NCI-H1105 treated with DMSO at 0.1 percent for 48 hours (cell line): ENCODE measurements at regions not wholly inside any gene's neighbourhood (a gene's known extent, or its start where the extent isn't known, plus 50 kb on each side); places are given as distances from the start of the nearest gene placed in this dataset.
"Not testable (repeated sequence)": the region's sequence is repeated elsewhere in the genome, so short reads cannot be mapped to it uniquely, and the experiment has no call there.

Source experiments
- DNase-seq: peaks from one replicate; lab custom pipeline; 2025; lab: John Stamatoyannopoulos, UW

DNA sequence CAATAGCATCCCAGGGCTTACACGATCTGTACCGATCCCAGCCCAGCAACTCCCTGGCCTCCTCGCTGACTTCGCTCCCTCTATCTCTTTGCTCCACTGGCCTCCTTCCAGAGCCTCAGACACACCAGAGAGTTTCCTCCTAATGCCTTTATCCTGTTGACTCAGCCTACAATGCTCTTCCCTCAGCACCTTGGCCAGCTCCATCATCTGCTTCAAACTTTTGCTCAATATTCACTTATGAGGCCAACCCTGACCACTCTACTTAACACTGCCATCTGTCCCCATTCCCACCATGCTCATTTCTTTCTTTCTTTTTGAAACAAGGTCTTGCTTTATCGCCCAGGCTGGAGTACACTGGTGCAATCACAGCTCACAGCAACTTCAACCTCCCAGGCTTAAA is 180.9 kb downstream of the CEP170 start:
- not testable (repeated sequence) for DNase-seq

DNA sequence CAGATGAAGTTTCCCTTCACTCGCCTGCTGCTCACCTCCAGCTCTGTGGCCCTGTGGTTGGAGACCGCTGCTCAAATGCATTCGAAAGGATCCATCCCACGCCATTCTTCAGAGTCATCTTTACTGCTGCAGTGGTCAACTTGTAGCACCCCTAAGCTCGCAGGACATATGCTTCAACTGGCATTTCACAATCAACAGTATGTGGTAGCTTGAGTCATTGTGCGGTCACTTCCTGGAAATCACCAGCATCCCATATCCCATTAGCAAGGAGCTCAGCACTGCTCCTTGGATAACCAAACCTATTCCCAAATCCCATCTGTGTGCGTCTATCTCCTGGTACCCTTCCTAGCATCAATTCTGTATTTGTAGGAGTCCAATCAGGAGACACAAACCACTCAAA is 188.0 kb downstream of the CEP170 start:
- DNase-seq, result not testable (repeated sequence)

DNA sequence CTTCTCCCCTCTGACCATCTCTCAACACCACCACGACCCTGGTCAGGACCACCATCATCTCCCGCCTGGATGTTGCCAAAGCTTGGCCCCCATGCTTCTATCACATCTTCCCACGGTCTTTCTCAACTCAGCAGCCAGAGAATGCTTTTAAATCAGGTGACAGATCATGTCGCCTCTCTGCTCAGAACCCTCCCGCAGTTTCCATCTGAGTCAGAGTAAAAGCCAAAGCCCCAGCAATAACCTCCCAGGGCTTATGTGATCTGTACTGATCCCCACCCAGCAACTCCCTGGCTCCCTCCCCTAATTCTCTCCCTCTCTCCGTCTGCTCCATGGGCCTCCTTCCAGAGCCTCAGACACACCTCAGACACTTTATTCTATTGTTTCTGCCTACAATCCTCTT is 193.1 kb downstream of the CEP170 start:
- DNase-seq, result not testable (repeated sequence)

DNA sequence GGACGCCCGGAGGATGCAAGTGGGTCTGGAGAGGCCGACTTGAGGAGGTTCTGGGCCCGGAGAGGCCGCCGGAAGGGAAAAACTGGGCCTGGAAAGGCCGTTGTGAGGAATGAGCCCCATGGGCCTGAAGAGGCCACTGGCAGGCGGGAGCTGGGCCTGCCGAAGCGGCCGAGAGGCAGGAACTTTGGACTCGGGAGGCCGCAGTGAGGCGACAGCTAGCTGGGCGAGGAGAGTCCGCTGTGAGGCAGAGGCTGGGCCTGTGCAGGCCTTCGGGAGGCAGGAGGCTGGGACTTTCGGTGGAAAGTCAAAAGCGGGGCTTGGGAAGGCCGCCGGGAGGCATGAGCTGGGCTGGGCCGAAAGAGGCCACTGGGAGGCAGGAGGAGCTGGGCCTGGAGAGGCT is 199.6 kb downstream of the CEP170 start:
- not testable (repeated sequence) for DNase-seq

DNA sequence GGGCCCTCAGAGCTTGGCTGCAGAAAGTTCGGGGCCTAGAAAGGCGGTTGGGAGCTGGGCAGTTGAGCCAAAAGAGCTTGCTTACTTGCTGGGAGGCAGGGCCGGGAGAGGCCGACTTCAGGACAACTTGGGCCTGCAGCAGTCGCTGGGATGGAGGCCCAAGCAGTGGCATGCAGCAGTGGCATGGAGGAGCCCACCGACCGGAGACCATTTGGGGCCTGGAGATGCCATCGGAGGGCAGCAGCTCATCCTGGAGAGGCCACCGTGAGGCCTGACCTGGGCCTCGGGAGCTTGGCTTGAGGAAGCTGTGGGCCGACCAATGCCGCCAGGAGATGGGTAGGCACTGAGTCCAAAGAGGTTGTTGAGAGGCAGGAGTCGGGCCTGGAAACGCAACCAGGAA is 200.0 kb downstream of the CEP170 start:
- not testable (repeated sequence) for DNase-seq

DNA sequence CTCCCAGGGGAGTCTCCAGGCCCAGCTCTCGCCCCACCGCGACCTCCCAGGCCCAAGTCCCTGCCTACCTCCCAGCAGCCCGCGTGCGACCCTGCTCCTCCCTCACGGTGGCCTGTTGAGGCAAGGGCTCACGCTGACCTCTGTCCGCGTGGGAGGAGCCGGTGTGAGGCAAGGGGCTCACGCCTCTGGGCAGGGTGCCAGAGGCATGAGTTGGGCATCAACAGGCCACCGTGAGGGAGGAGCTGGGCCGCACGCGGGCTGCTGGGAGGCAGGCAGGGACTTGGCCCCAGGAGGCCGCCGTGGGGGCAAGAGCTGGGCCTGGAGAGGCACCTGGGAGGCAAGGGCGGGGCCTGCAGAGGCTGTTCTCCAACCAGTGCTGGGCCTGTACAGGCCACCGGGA is 200.4 kb downstream of the CEP170 start:
- DNase-seq, result not testable (repeated sequence)

DNA sequence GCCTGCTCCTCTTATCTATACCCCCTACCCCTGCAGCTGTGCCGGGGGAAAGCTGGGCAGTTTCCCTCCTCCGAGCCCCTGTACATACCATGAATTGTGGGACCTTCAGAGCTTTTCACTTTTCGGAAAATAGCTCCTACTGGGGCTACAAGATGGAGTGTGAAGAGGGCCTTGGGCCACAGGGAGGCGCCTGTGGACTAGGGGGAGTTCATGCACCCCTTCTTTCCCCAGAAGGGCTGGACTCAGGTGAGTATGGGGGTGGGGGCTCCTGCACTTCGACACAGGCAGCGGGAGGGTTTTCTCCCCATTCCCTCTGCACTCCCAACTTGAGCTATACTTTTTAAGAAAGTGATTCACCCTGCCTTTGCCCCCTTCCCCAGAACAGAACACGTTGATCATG is 202.0 kb downstream of the CEP170 start:
- DNase-seq, result not testable (repeated sequence)

DNA sequence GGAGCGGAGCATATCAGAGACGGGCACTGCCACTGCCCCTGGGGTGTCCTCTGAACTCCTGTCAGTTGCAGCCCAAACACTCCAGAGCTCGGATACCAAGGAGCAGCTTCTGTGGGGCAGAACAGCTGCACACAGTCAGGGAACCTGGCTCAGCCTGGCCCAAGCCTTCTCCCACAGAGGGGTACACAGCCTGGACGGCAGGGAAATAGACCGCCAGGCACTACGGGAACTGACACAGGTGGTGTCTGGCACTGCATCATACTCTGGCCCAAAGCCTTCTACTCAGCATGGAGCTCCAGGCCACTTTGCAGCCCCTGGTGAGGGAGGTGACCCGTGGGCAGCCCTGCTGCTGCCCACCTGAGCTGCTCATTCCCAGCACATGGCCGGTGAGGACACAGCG is 204.5 kb downstream of the CEP170 start:
- not testable (repeated sequence) for DNase-seq

DNA sequence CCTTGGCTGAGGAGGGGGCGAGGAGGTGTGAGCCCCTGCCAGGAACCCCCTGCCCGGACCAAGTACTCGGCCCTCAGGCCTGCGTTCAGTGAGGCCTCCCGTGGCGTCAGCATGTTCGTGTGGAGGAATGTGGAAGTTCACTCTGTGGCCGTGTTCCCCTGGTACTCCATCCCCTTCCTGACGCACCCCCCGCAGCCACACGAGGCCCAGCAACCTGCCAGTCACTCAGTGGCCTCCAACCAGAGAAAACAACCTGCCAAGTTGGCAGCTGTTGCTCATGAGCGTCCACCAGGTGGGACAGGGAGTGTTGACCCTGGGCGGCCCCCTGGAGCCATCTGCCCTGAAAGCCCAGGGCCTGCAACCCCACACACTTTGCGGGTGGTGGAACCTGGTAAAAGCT is 205.4 kb downstream of the CEP170 start:
- DNase-seq, result not testable (repeated sequence)

DNA sequence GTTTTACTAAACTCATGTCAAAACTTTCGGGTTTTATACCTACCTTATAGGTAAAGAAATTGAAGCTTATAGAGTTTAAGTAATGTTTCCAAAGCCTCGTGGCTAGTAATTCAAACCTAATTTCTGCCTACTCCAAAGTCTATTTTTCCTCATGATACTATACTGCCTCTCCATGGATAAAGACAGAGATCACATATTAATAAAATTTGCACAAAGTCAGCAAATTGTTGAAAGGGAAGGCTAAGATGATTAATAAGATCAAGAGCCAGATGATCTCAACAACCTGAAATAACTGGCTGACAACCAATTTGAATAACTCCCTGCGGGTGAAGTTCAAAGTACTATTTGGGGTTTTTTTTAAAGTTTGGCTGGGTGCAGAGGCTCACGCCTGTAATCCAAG is 233.7 kb downstream of the CEP170 start:
- not testable (repeated sequence) for DNase-seq

DNA sequence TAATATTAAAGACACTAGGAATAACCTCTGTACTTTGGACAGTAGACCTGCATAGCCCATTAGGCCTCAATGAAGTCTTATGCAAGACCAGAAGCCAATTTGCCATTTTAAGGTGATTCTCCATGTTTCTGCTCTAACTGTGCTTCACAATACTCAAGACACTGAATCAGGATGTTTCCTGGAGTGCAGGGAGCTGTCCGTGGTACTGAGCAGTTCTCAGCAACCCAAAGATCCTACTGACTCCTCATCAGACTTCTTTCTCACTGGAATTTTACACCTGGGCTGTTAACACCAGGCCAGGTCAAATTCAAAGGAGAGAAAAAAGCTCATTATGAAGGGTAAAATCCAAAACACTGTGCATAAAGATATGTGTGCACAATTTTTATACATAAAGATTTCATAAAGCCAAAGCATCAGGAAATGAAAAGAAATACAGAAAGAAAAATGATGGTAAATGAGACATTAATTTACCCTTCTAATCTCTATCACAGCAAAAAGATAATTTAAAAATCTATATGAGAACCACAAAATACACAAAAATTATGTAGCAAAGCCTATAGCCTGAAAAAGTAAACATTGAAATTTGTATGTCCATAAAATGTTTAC is 235.9 kb downstream of the CEP170 start:
- not testable (repeated sequence) for DNase-seq

DNA sequence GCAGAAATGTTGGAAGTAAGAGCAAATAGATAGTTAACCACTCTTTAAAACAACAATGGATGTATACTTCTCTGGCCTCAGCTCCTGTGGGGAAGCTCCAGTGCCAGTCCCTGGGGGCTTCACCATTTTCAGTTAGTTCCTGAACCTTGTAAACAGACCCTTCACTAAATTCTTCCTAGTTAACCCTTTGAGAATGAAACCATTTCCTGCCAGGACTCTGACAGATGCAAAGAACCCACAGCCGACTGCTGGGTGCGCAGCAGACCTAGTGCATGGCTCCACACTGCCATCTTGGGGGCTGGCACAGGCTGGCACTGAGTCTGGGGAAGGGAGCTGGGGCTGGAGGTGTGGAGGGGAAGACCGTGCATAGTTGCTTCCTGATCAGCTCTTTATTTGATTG is 244.4 kb downstream of the CEP170 start:
- DNase-seq, result not testable (repeated sequence)

DNA sequence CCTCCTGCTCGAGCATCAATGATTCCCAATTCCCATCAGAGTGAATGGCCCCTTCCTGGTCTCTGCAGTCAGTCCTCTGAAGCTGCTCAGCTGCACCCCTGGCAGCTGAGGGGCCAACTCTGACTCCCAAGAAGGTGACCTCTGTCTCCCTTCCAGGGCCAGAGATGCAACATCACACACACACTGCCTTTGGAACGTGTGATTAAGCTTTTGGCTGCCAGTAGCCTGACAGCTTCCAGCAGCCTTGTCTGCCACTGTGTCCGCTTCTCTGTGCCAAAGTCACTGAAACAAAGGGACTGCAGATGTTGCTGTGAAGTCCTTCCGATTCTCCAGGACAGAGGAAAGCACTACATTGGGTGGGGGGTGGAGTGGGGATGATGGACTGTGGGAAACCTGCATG is 254.1 kb downstream of the CEP170 start:
- not testable (repeated sequence) for DNase-seq

DNA sequence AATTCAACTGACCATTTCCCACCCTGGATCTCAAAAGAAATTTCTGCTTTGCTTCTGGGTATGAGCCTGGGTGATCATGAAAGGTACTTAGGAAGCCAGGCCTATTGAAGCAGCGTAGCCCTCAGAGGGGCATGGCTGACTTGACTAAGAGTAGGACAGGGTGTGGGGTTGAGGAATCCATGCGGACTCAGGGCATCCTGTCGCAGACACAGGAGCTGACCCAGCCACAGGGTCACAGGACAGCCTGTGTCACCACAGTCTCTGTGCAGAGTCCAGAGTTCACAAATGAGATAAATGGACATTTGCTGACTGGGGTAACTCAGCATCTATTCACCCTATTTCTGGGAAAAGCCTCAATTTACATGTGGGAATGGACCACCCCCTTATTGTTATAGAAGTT is 262.3 kb downstream of the CEP170 start:
- not testable (repeated sequence) for DNase-seq

DNA sequence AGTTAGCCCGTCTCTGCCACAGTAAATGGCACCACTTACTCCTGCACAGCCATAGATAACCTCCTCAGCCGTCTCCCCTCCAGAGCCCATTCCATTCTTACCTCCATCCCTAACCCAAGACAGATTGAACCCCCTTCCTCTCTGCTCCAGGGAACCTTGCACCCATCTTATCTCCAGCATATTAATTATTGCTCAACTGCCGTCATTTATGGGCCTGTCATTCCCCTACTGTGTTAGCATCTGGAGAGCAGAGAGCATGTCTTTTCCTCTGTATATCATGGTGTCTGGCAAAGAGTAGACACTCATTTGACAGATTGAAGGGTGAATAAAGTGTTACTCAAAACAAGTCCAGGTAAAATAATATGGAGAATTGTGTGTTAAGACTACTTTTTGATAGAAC is 270.0 kb downstream of the CEP170 start:
- DNase-seq, result not testable (repeated sequence)

DNA sequence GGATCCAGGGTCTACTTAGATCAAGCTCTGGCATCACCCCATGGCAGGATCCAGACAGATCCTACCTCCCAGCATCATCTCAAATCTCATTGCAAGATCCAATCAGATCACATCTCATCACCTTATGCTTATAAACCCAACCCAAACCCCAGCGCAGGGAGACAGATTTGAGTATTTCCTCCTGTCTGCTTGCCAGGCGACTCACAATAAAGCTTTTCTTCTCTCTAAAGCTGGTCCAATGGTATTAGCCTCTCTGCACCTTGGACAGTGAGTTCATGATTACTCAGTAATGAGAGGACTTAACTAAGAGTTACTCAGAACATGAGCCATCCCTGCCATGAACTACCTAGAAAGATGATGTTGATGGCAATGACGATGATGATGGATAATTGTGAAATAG is 281.7 kb downstream of the CEP170 start:
- DNase-seq, result not testable (repeated sequence)

DNA sequence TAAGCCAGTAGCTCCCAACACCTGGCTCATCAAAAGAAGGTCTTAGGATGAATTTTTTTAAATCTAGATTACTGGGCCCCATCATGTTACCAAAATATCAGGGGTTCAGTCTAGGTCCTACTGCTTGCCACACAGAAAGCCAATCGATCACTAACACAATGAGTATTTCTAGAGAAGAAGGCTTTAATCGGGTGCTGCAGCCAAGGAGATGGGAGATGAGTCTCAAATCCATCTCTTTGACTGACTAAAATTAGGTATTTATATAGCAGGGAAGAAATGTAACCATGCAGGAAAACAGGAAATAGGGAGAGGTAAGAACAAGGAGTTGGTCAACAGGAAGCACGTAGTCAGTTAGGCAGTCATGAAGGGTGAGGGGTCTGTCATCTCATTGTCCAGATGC is 288.2 kb downstream of the CEP170 start:
- DNase-seq, result no peak

DNA sequence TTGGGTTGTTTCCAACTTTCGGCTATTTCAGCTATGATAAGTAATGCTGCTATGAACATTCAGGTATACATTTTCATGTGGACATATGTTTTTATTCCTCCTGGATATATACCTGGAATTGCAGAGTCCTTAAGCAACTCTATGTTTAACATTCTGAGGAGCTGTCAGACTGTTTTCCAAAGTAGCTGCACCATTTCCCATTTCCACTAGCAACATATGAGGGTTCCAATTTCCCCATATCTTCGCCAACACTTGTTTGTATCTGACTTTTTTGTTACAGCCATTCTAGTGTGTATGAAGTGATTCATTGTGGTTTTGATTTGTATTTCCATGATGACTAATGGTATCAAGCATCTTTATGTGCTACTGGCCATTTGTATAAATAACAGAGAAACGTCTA is 295.7 kb downstream of the CEP170 start:
- not testable (repeated sequence) for DNase-seq

DNA sequence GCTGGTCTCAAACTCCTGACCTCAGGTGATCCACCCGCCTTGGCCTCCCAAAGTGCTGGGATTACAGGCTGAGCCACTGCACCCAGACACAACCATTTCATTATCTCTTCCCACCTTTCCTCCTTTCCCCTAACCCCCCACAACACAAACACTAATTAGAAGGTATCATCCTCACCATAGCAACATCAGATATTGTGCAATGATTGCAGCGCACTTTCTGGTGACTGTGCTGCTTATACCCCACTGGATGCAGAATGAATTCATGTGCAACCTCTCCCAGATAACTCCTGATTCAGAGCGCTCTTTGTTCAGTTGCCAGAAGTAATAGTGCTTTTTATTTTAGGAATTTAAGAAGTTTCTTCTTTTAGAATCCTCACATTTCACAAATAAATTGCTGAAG is 300.1 kb downstream of the CEP170 start:
- DNase-seq, result not testable (repeated sequence)

DNA sequence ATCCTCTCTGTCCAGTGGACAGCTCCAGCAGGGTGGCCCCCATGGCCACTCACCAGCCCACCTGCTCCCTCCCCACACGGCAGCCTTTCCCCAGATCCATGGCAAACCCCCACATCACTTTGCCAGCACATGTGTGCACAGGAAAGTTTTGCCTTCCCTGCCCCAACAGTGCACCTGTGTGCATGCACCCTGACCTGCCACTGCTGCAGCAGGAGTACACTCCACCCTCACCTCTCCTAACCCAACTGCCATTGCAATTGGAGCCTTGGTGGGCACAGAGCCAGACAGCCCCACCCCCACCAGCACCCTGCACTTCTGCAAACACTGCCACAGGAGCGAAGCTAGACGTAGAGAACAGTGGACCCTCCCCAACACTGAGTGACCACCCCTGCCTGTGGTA is 308.9 kb downstream of the CEP170 start:
- DNase-seq, result no peak

DNA sequence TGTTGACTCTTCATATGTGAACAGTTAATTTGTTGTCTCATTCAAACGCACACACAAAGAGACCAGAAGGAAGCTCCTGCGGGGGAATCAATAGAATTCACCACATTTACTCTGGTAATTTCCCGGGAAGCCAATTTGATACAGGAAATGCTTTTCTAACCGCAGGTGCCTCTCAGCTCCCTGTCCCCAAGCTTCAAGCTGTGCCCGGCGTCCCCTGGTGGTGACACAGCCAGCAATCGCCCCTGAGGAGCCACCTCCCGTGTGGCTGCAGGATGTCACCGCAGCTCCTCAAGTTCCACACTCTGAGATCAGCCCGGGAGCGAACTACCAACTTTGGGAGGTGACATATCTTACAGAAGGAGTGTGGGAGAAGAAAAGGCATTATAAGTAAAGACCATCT is 318.4 kb downstream of the CEP170 start:
- peak; percentile 9 for DNase-seq

DNA sequence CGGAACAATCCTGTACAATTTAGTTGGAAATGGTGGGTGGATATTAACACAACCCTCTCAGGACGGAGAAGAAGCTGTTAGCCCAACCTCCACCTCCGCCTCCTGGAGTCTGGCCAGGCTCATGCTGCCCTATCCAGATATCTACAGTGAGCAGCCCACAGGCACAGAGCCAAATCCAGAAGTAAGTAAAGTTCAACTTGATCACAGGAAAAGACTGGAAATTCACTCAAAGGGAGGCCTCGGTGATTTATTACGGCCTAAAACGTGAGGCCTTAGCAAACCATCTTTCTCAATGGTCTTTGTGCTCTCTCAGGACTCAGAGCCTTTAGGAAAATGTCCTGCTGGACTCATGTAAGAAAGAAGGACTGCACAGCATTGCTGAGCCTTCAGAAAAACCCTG is 330.4 kb downstream of the CEP170 start:
- not testable (repeated sequence) for DNase-seq

DNA sequence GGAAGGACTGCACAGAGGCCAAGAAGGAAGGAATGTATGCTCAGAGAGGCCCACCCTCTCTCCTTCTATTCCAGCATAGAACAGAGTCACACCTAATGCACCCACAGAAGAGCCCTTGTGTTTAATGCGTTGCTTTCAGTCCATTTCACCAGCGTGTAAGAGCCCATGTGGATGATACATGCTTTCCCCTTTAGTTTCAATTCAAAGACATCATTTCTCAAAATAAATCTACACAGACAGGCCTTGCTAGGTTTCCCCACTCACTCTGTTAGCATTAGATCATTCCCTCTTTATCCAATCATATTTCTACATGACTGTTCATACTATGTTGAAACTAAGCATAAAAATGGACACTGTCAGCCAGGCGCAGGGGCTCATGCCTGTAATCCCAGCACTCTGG is 331.5 kb downstream of the CEP170 start:
- not testable (repeated sequence) for DNase-seq

DNA sequence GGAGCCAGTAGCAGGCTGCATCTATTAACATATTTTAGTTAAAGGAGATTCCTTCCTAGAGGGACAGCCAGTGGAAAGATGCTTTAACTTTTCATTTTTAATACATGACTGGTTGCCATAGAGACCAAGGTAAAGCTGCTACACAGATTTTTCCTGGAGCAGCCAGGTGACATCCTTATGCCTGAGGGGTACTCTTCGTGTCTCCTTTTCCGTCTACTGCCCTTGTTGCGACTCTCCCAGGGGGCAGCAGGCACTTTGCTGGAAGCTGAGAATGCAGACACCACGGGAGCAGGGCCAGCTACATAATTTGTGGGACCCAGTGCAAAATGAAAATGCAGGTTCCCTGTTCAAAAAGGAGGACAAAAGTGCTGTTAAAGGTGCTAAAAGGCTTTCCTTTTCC is 340.4 kb downstream of the CEP170 start:
- not testable (repeated sequence) for DNase-seq
